ENCODE measurements at regions not wholly inside any gene's neighbourhood (a gene's known extent, or its start where the extent isn't known, plus 50 kb on each side); places are given as distances from the start of the nearest gene placed in this dataset.

- no peak for TF ChIP-seq CTCF (IDR thresholded peaks at IDR 0.05)
- Histone ChIP-seq H3K4me3 (no peak overlapping the region), H3K36me3 (no peaks in the 10 kb centered on the region), H3K9me3 (no peaks in the 10 kb centered on the region), H3K27me3 (peaks cover 0 to 6% (median 0%) of the 10 kb centered on the region in 9 donors), H3K4me1 (no peaks in the 10 kb centered on the region), H3K27ac (no peak overlapping the region)
- DNase-seq (no peak), ATAC-seq (no peak)
- WGBS, 4 donors = 79 to 94% (median 91%) methylated on average over 2 of the region's 2 CpGs
- intact Hi-C loops (cut with DNase I) = no loop called here
Observed at GRCh38 chr9:7229571-7229970, 471.8 kb downstream of the KDM4C start.

- no peaks in the 10 kb centered on the region for H3K36me3 ChIP-seq
- no peak overlapping the region for H3K27ac ChIP-seq
- H3K27me3 ChIP-seq = peaks cover 0 to 6% (median 0%) of the 10 kb centered on the region in 9 donors
- no peak overlapping the region for H3K4me3 ChIP-seq
- H3K4me1 ChIP-seq = no peaks in the 10 kb centered on the region
- intact Hi-C loops (cut with DNase I) = no loop called here
- WGBS, 4 donors = 91 to 98% (median 94%) methylated on average over 4 of the region's 4 CpGs
- TF ChIP-seq POLR2A (IDR thresholded peaks at IDR 0.05) = no peak
- no peak for TF ChIP-seq CTCF (IDR thresholded peaks at IDR 0.05)
- no peak for ATAC-seq
- DNase-seq = no peak
- no peaks in the 10 kb centered on the region for H3K9me3 ChIP-seq
Observed at GRCh38 chr9:7228726-7229125, 471.0 kb downstream of the KDM4C start.

GRCh38 chr9:7227951-7228350 lies 470.2 kb downstream of the KDM4C start:
- DNase-seq (no peak), ATAC-seq (no peak)
- H3K4me1 ChIP-seq = no peaks in the 10 kb centered on the region
- H3K27ac ChIP-seq = no peak overlapping the region
- intact Hi-C loops (cut with DNase I) = no loop called here
- no peak overlapping the region for H3K4me3 ChIP-seq
- H3K9me3 ChIP-seq = no peaks in the 10 kb centered on the region
- TF ChIP-seq CTCF (IDR thresholded peaks at IDR 0.05) (no peak), POLR2A (IDR thresholded peaks at IDR 0.05) (no peak)
- 66 to 87% (median 81%) methylated on average over 8 of the region's 8 CpGs for WGBS, 4 donors
- H3K36me3 ChIP-seq = no peaks in the 10 kb centered on the region
- peaks cover 0 to 6% (median 0%) of the 10 kb centered on the region in 9 donors for H3K27me3 ChIP-seq

- no peak overlapping the region for H3K4me3 ChIP-seq
- H3K27me3 ChIP-seq = peaks cover 0 to 6% (median 0%) of the 10 kb centered on the region in 9 donors
- no peak for TF ChIP-seq CTCF (IDR thresholded peaks at IDR 0.05)
- TF ChIP-seq POLR2A (IDR thresholded peaks at IDR 0.05) = no peak
- DNase-seq (no peak), ATAC-seq (no peak)
- WGBS, 4 donors = 86 to 88% (median 86%) methylated on average over 7 of the region's 7 CpGs
- H3K36me3 ChIP-seq = no peaks in the 10 kb centered on the region
- no peak overlapping the region for H3K27ac ChIP-seq
- peaks cover 0 to under 1% (median 0%) of the 10 kb centered on the region in 12 donors for H3K9me3 ChIP-seq
- no peaks in the 10 kb centered on the region for H3K4me1 ChIP-seq
- intact Hi-C loops (cut with DNase I) = no loop called here
Observed at GRCh38 chr9:7226007-7226640, 468.4 kb downstream of the KDM4C start.

Data from heart left ventricle (tissue), 16 donors.